Parathyroid adenoma (tissue), 2 donors: ENCODE measurements at regions not wholly inside any gene's neighbourhood (a gene's known extent, or its start where the extent isn't known, plus 50 kb on each side); places are given as distances from the start of the nearest gene placed in this dataset.

Experiments used
- H2AFZ ChIP-seq: fragments of 300-600 bp; sonication (generic); one replicate; pipeline ENCODE4 v1.7.0; 2017; ENCODE audit warnings: antibody characterized with exemption, mild to moderate bottlenecking
- H3K27ac ChIP-seq: fragments of 300-600 bp; sonication (generic); one replicate; pipeline ENCODE4 v1.7.0; 2017
- H3K27me3 ChIP-seq: fragments of 300-600 bp; sonication (generic); one replicate; pipeline ENCODE4 v1.7.0; 2017; ENCODE audit warnings: low read length; ENCODE audit not compliant: control insufficient read depth, insufficient read depth
- H3K36me3 ChIP-seq: fragments of 300-600 bp; sonication (generic); one replicate; pipeline ENCODE4 v1.7.0; 2017; ENCODE audit warnings: low read length; ENCODE audit not compliant: control insufficient read depth, insufficient read depth
- H3K4me1 ChIP-seq: fragments of 300-600 bp; sonication (generic); one replicate; pipeline ENCODE4 v1.7.0; 2017; ENCODE audit warnings: control low read depth
- H3K4me2 ChIP-seq: fragments of 300-600 bp; sonication (generic); one replicate; pipeline ENCODE4 v1.7.0; 2017; ENCODE audit warnings: low read length
- H3K4me3 ChIP-seq: fragments of 300-600 bp; sonication (generic); one replicate; pipeline ENCODE4 v1.7.0; 2017; ENCODE audit warnings: low read depth, low read length
- H3K79me2 ChIP-seq: fragments of 300-600 bp; sonication (generic); one replicate; pipeline ENCODE4 v1.7.0; 2017; ENCODE audit warnings: control low read depth
- H3K9ac ChIP-seq: fragments of 300-600 bp; sonication (generic); one replicate; pipeline ENCODE4 v1.7.0; 2017; ENCODE audit warnings: mild to moderate bottlenecking
- H3K9me3 ChIP-seq: fragments of 300-600 bp; sonication (generic); one replicate; pipeline ENCODE4 v1.7.0; 2017; ENCODE audit warnings: low read length; ENCODE audit not compliant: control insufficient read depth
- CTCF ChIP-seq: fragments of 300-600 bp; sonication (generic); IDR thresholded peaks from one replicate; pipeline ENCODE4 v1.7.0; 2017; ENCODE audit warnings: antibody characterized with exemption, mild to moderate bottlenecking
- donor health status: primary hyperparathyroidism.

GRCh38 chr5:86523718-86524117 lies 94.0 kb upstream of the COX7C start:
- Histone ChIP-seq H3K9ac (no peak overlapping the region), H3K4me3 (no peak overlapping the region), H3K27me3 (no peaks in the 10 kb centered on the region), H3K27ac (no peak overlapping the region), H2AFZ (no peak overlapping the region), H3K4me2 (no peak overlapping the region), H3K9me3 (no peaks in the 10 kb centered on the region), H3K4me1 (no peaks in the 10 kb centered on the region), H3K79me2 (no peaks in the 10 kb centered on the region), H3K36me3 (no peaks in the 10 kb centered on the region)
- no peak for TF ChIP-seq CTCF

GRCh38 chr5:86525622-86526021 lies 92.1 kb upstream of the COX7C start:
- no peak overlapping the region for H3K9ac ChIP-seq

GRCh38 chr5:86526811-86527348 lies 90.9 kb upstream of the COX7C start:
- Histone ChIP-seq H3K36me3 (no peaks in the 10 kb centered on the region), H2AFZ (no peak overlapping the region), H3K27ac (no peak overlapping the region), H3K9me3 (no peaks in the 10 kb centered on the region), H3K4me1 (no peaks in the 10 kb centered on the region), H3K79me2 (no peaks in the 10 kb centered on the region), H3K4me2 (no peak overlapping the region), H3K27me3 (no peaks in the 10 kb centered on the region), H3K4me3 (no peak overlapping the region), H3K9ac (no peak overlapping the region)
- no peak for TF ChIP-seq CTCF

More at GRCh38 chr5:86525622-86526021, 92.1 kb upstream of the COX7C start:
- H3K4me1 ChIP-seq = no peaks in the 10 kb centered on the region
- no peak overlapping the region for H3K27ac ChIP-seq
- no peaks in the 10 kb centered on the region for H3K9me3 ChIP-seq
- no peak overlapping the region for H3K4me3 ChIP-seq
- no peaks in the 10 kb centered on the region for H3K79me2 ChIP-seq
- H2AFZ ChIP-seq = no peak overlapping the region
- no peaks in the 10 kb centered on the region for H3K36me3 ChIP-seq
- H3K27me3 ChIP-seq = no peaks in the 10 kb centered on the region
- H3K4me2 ChIP-seq = no peak overlapping the region
- no peak for TF ChIP-seq CTCF

GRCh38 chr5:86532429-86532828 lies 85.3 kb upstream of the COX7C start:
- no peaks in the 10 kb centered on the region for H3K4me1 ChIP-seq
- no peaks in the 10 kb centered on the region for H3K36me3 ChIP-seq
- no peak overlapping the region for H3K4me3 ChIP-seq
- H3K4me2 ChIP-seq = no peak overlapping the region
- H3K79me2 ChIP-seq = no peaks in the 10 kb centered on the region
- no peaks in the 10 kb centered on the region for H3K9me3 ChIP-seq
- no peak overlapping the region for H3K9ac ChIP-seq
- no peak overlapping the region for H2AFZ ChIP-seq
- H3K27ac ChIP-seq = no peak overlapping the region
- no peak for TF ChIP-seq CTCF
- H3K27me3 ChIP-seq = no peaks in the 10 kb centered on the region

- no peaks in the 10 kb centered on the region for H3K4me1 ChIP-seq
- no peaks in the 10 kb centered on the region for H3K9me3 ChIP-seq
- H2AFZ ChIP-seq = no peak overlapping the region
- TF ChIP-seq CTCF = no peak
- H3K4me3 ChIP-seq = no peak overlapping the region
- H3K27ac ChIP-seq = no peak overlapping the region
- H3K4me2 ChIP-seq = no peak overlapping the region
- H3K36me3 ChIP-seq = no peaks in the 10 kb centered on the region
- H3K27me3 ChIP-seq = no peaks in the 10 kb centered on the region
- no peak overlapping the region for H3K9ac ChIP-seq
- H3K79me2 ChIP-seq = no peaks in the 10 kb centered on the region
Observed at GRCh38 chr5:86536396-86536795, 81.3 kb upstream of the COX7C start.
